A172 (cell line): ENCODE measurements at regions not wholly inside any gene's neighbourhood (a gene's known extent, or its start where the extent isn't known, plus 50 kb on each side); places are given as distances from the start of the nearest gene placed in this dataset.
A peak's percentile ranks its signal among the peaks of the same experiment; 100 is the strongest.

Experiments
- DNase-seq: peaks from one replicate; pipeline ENCODE4 v3.0.0-alpha.2; 2015; ENCODE audit warnings: low spot score

- DNase-seq = peak; percentile 25
Measured at GRCh38 chrX:145178268-145178667, 69.0 kb upstream of the SPANXN1 start.

GRCh38 chrX:145190801-145191389 is 56.4 kb upstream of the SPANXN1 start:
- peak; percentile 19 for DNase-seq
